Bronchial epithelial cell (primary cell): ENCODE measurements at regions not wholly inside any gene's neighbourhood (a gene's known extent, or its start where the extent isn't known, plus 50 kb on each side); places are given as distances from the start of the nearest gene placed in this dataset.

Source experiments
- DNase-seq: peaks from one replicate; pipeline ENCODE4 v3.0.0-alpha.2; 2010; ENCODE audit warnings: low read depth
- FAIRE-seq: peaks from 2 replicates; lab custom pipeline; 2011; peaks lifted over from hg19 to GRCh38; lab: Jason Lieb, UNC
- H3K27me3 ChIP-seq: 2 replicates; pipeline ENCODE4 v1.5.1; 2011; ENCODE audit warnings: low read length; ENCODE audit not compliant: control insufficient read depth, insufficient read depth
- H3K36me3 ChIP-seq: 2 replicates; pipeline ENCODE4 v1.5.1; 2011; ENCODE audit warnings: low read length; ENCODE audit not compliant: control insufficient read depth, insufficient read depth
- H3K4me3 ChIP-seq: 2 replicates; pipeline ENCODE4 v1.5.1; 2011; ENCODE audit warnings: mild to moderate bottlenecking, low read depth, low read length, control low read depth
- CTCF ChIP-seq: IDR thresholded peaks from 2 replicates; pipeline ENCODE4 v1.5.1; 2011; ENCODE audit warnings: mild to moderate bottlenecking, moderate library complexity, low read length, control low read depth, inconsistent platforms; ENCODE audit not compliant: insufficient read depth, severe bottlenecking

- no peaks in the 10 kb centered on the region for H3K27me3 ChIP-seq
- TF ChIP-seq CTCF, result no peak
- H3K4me3 ChIP-seq, result no peak overlapping the region
- DNase-seq (no peak), FAIRE-seq (no peak)
- no peaks in the 10 kb centered on the region for H3K36me3 ChIP-seq
Measured at GRCh38 chrX:13894888-13895565, 78.1 kb upstream of the GPM6B start.

GRCh38 chrX:13893826-13894225, 76.9 kb upstream of the GPM6B start:
- no peak for FAIRE-seq
- no peak for DNase-seq

GRCh38 chrX:13892856-13893255, 76.0 kb upstream of the GPM6B start:
- no peak for TF ChIP-seq CTCF
- DNase-seq (peak; percentile 17), FAIRE-seq (no peak)
- H3K36me3 ChIP-seq, result no peaks in the 10 kb centered on the region
- H3K4me3 ChIP-seq, result no peak overlapping the region
- no peaks in the 10 kb centered on the region for H3K27me3 ChIP-seq

More at GRCh38 chrX:13893826-13894225, 76.9 kb upstream of the GPM6B start:
- Histone ChIP-seq H3K36me3 (no peaks in the 10 kb centered on the region), H3K27me3 (no peaks in the 10 kb centered on the region), H3K4me3 (no peak overlapping the region)
- TF ChIP-seq CTCF, result no peak

GRCh38 chrX:13891377-13892140, 74.7 kb upstream of the GPM6B start:
- no peaks in the 10 kb centered on the region for H3K27me3 ChIP-seq
- FAIRE-seq, result peak; percentile 28
- H3K4me3 ChIP-seq, result no peak overlapping the region
- no peaks in the 10 kb centered on the region for H3K36me3 ChIP-seq
- no peak for DNase-seq
- no peak for TF ChIP-seq CTCF

GRCh38 chrX:13890806-13891205, 73.9 kb upstream of the GPM6B start:
- Histone ChIP-seq H3K4me3 (no peak overlapping the region), H3K36me3 (no peaks in the 10 kb centered on the region), H3K27me3 (no peaks in the 10 kb centered on the region)
- DNase-seq, result no peak
- FAIRE-seq, result no peak
- no peak for TF ChIP-seq CTCF
